GM19455 (cell line): ENCODE measurements at regions not wholly inside any gene's neighbourhood (a gene's known extent, or its start where the extent isn't known, plus 50 kb on each side); places are given as distances from the start of the nearest gene placed in this dataset.
"Not testable (repeated sequence)": the region's sequence is repeated elsewhere in the genome, so short reads cannot be mapped to it uniquely, and the experiment has no call there.

Experiments used
- ATAC-seq: cut with Tn5 transposase; IDR thresholded peaks from one replicate; pipeline ENCODE4 v1.9.1; 2021; ENCODE audit not compliant: unreplicated experiment

DNA sequence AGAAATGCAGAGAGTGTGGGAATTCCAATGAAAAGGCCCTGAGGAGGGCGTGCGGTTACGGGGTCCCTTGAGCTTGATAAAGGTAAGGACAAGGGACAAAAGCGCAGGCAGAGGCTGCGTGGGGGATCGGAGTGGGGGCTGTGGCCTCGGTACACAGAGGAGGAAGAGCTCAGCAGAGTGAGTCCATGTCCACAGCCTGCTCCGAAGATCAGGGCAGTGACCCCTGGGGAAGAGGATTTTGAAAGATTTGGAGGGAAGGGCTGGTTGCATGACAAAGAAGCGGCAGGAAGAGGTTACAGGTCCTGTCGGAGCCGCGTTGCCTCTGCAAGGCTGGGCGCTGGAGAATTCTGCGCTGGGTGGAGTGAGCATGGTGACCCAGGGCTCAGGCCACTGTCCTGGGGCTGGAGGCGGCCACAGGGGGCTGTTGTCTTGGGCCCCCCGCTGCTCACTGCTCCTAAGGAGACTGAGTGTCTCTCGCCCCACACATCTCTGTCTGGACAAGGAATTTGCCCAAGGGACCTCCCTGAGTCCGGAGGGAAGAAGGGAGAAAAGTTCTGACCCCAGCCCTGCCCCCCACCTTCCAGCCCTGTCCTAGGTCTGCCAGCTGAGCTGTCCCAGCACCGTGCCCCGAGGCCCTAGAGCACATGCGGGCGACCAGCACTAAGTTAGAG lies 69.8 kb upstream of the INSIG1 start:
- no peak for ATAC-seq

DNA sequence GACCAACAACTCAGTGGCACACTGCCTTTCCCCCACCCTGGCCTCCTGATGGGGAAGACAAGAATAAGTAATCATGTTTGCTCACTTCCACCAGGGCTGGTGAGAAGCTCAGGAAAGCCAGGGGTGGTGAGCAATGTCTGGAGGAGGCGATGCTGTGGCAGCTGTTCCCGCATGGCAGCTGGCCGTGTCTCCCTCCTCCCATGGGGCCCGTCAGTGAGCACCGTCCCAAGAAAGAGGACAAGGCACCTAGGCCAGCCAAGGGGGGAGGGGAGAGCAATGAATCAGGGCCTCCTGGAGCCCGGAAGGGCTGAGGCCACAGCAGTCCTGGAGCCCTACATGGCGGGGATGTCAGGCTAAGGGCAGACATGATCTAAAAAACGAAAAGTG lies 69.2 kb upstream of the INSIG1 start:
- ATAC-seq = no peak

DNA sequence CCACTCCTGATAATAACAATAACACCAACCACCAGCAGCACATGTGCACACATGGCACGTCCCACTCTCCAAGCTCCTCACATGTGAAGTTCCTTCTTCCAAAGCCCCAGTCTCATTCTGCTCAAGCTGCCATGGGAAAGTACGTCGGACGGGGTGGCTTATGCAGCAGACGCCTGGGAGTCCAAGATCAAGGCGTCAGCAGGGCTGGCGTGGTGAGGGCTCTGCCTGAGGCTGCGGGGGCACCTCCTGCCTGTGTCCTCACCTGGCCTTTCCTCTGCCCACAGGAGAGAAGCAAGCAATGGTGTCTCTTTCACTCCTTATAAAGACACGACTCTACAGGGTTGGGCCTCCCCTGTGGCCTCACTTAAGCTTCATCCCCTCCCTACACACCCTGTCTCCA lies 68.8 kb upstream of the INSIG1 start:
- no peak for ATAC-seq

DNA sequence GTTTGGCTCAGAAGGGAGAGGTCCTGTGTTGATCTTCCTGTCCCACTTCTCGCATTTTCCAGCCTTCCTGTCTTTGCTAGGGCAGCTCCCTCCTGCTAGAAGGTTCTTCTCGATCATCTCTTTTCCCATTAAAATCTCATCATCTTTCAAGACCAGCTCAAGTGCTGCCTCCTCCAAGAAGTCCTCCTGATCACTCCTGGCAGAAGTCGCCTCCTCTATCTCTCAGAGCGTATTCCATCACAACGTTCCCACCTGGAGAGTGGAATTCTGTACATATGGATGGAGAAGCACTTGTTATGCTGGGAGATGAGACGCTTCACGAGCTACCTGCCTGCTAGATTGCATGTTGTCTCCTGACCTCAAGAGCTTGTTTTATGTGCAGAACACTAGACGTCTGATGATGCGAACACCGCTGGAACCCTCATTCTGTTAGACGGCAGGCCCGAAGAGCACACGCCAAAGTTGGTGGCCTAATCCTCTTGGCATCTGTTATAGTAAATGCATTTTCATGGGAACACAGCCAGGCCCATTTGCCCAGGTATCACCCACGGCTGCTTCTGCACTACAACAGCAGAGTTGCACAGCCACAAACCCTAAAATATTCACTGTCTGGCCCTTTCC lies 68.0 kb upstream of the INSIG1 start:
- no peak for ATAC-seq

DNA sequence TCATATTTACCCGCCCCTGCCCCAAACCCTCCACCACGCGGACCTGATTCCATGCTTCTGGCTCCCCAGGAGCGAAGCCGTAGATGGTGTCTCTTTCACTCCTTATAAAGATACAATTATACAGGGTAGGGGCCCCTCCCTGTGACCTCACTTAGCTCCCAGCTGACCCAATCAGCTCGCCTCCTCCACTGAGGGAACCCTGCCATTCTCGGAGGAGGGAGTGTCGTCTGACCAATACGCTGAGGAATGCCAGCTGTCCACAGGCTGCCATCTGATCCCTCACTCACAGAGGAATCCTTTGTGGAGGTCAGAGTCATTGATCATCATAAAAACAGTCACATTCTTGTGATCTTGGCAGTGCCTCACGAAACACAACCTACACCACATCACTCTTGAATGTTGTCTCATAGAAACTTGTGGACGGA lies 67.5 kb upstream of the INSIG1 start:
- ATAC-seq = no peak

DNA sequence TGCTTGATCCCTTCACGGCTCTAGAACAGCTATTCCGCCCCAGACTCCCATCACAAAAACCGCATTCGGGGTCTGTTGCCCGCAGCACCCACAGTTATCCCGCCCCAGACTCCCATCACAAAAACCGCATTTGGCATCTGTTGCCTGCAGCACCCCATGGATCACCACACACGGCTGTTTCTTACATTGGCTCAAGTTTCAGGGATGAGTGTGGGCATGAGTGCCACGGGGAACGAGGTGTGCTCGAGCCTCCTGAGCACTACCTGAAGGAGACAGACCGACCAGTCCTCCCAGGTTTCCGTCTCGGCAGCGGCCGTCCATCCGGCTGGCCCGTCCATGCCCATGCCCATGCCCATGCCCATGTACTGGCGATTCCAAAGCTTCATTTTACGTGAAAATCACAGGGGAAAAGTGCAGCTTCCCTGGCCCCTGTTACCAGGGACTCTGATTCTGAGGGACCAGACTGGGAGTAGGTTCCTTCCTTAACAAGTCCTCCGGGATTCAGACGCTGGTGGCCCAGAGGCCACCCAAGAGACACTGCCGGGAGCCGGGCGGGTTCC lies 66.4 kb upstream of the INSIG1 start:
- ATAC-seq = no peak

DNA sequence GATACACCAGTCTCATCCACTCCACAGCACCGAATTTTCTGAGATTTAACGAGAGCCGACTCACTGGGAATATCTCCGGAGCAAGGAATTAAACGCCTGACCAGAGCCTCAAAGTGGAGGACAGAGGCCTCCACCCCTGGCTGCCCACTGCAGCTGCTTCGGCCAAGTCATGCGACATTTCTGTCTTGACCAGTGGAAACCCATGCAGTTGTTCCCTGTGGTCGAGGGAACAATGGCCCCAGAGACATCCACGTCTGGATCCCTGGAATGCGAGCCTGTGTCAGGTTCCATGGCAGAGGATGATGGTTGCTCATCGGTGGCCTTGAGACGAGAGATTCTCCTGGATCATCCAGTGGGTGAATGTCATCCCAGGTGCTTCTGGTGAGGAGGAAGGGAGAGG lies 65.7 kb upstream of the INSIG1 start:
- no peak for ATAC-seq

DNA sequence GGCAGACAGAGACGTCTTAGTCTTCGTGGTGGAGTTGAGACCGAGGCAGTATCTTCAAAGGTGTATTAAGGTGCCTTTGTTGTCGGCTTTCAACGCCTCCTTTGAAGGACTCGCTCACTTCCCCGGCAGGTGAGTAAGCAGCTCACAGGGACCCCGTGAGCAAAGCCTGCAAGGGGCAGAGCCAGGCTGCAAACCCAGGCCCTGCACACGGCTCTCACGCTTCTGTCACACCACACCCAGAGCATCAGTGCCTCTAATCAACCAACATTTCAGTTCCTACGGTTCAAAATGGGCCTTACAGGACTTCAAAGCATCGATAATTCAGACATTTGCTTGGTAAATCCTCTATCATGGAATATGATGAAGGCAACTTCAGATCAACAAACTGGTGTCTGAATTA lies 64.8 kb upstream of the INSIG1 start:
- no peak for ATAC-seq

DNA sequence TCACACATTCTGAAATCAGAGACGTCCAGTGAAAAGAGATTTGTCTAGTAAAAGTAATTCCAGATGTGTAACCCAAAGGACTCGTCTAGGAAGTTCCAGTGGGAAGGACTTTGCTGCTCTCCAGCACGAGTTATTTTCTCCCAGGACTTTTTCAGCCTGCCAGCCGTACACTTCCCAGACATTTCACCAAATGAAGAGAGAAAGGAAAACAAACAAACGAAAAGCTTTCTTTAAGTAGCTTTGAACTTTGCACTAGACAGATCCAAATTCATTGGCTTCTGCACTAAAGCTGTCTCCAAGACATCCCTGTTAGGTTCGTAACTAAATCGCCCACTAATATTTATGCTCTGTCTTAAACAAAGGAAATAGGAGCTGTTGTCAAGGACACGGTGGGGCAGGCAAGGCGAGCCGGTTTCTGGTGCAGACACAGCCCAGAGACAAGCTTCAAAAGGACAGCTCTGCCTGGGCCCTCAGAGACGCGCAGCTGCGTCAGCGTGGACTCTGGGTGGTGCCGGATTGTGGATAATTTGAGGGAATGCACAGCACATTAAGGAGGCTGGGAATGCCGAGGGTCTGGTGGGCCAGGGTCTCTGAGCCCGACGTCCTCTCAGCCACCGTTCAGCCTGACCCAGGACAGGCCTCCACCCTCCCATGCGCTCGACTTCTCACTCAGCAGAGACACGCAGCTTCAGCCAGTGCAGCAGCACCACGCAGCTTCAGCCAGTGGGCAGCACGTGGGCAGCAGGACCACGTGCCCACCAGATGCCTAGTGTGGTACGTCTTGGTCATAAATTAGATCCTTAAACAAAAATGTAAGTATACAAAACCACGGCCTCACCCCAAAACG lies 64.1 kb upstream of the INSIG1 start:
- ATAC-seq = no peak

DNA sequence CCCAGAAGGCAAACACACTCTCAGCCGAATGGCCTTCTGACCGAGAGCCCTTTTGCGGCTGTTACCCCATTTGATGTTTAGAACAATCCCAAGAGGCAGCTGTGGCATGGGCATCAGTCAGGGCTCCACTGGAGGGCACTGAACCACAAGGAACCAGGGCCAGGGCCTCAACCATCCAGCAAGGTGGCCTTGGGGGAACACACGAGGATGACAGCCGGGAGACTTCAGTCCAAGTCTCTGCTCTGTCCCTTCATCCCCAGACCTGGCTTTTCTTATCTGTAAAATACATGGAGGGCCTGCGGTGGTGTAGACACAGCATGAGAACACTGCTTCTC lies 63.6 kb upstream of the INSIG1 start:
- ATAC-seq = no peak

DNA sequence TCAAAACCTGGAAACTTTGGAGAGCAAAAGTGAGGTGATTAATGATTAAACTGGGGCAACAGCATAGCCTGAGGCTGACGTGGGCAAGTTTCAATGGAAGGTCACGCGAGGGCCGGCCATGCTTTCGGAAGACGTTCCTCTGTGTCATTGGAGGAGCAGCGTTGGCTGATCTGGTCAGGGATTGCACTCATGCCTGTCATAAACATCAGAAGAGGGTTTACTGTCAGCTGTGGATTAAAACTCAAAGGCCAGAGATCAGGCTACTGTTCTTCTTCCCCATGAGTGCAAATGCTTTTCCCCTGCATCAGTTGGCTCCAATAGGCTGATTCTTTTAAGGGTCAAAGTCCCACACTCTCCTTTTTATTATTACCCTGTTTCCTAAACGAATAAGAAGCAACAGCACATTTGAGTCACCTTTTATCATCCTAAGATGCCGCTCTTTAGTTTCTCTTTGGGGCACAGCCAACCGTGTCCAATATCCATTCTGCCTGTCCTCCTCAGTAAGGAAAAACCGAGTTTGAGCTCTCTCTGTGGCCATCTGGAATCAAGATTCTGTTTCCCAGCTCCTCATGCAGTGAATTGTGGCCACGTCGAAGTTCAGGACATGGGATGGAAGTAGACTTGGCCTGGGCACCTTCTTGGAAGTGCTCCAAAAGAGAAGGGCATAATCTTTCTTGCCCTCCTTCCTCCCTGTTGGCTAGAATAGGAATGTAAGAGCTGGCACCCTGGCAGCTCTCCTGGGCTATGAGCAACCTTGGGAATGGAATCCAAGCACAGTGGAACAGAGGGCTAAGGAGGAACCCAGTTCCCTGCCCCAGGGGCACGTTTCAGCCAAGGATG lies 62.5 kb upstream of the INSIG1 start:
- no peak for ATAC-seq

DNA sequence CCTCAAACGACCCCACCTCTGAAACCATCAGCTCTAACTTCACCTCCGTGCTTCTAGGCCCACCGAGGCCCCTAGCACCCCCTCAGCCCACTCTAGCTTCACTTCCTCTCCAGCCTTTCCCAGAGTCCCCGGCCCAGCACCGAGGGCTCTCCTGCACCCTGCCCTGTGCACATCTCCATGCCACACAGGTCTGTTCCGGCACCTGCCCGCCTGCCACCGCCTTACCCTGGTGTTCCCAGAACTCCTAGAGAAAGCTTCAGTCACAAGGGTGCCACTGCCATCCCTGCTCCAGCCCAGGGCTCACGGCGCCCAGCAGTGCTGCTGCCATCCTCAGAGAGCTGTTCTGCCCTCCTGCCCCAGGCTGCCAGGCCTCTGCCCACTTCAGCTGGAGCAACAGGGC lies 61.3 kb upstream of the INSIG1 start:
- no peak for ATAC-seq

DNA sequence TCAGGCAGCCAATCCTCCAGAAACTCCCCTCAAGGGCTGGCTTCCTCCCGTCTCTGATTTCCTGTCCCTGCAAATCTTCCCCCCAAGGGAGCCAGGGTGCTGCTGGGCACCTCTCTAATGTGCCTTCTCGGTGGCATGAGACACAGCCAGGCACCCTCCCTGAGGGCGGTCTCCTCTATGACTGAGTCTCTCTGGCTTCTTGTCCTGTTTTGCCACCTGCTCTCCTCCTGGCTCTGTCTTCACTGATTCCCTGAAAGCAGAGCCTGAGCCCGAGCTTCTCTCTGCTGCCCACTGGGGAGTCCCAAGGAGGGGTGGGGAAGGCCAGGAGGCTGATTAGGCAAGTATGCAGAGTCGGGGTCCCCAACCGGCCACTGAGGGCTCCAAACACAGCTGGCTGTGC lies 60.4 kb upstream of the INSIG1 start:
- ATAC-seq = no peak

DNA sequence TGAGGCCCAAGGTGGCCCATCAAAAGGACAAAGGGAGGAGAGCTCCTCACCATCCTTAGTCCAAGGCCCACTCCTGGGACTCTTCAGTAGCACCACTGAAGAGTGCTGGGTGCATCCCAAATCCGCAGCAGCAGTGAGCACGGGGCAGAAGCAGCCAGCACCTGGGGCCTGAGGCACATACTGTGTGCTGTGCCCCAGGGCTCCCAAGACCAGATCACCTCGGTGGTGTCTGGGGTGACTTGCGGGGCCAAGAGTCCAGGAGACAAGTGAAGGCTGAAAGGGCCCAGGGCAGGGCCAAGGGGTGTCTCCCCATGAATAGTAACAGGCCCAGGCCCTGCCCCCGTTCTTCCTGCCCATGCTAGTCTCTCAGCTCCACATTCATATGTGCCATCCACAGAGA lies 59.9 kb upstream of the INSIG1 start:
- ATAC-seq = no peak

DNA sequence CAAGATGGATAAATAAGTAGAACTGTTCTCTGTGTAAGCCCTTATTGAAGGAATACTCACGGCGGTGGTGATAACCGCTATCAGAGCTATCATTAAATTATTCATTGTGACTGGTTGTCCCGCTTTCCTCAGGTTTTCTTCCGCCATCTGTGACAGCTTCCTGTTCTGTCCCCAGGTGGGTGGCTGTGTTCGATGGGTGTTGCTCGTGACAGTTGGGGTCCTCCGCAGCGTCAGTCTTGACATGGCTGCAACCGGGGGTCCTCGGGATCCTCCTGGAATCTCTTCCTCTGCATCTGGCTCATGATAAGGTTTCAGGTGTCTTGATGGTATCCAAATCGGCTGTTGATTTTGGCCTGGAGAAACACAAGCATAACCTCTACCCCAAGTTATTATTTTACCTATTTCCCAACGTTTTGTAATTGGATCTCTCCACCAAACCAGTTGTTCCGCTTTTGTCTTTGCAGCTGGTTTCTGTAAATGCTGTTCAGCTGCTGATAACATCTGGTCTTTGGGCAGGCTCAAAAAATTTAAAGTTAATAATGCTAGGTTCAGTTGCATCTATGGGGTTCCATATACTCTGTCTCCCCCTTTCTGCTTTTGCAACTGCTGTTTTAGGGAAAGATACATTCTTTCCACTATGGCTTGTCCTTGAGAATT lies 58.1 kb upstream of the INSIG1 start:
- ATAC-seq = not testable (repeated sequence)

DNA sequence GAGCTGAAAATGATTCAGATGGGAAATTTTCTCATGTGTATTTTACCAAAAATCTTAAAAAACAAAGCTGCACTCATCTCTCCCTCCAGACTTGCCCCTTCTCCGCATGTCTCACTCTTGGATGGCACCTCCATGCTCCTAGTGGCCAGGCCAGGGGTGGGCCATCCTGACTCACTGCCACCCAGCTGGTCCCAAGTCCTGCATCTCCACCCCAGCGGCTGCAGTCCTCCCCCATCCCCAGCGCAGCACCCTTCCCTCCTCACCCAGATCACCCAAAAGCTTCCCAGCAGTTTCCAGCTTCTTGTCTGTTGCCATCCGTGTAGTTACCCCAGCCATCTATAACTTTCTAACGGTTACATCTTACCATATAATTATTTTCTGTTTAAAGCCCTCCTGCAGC lies 53.0 kb upstream of the INSIG1 start:
- ATAC-seq = no peak

DNA sequence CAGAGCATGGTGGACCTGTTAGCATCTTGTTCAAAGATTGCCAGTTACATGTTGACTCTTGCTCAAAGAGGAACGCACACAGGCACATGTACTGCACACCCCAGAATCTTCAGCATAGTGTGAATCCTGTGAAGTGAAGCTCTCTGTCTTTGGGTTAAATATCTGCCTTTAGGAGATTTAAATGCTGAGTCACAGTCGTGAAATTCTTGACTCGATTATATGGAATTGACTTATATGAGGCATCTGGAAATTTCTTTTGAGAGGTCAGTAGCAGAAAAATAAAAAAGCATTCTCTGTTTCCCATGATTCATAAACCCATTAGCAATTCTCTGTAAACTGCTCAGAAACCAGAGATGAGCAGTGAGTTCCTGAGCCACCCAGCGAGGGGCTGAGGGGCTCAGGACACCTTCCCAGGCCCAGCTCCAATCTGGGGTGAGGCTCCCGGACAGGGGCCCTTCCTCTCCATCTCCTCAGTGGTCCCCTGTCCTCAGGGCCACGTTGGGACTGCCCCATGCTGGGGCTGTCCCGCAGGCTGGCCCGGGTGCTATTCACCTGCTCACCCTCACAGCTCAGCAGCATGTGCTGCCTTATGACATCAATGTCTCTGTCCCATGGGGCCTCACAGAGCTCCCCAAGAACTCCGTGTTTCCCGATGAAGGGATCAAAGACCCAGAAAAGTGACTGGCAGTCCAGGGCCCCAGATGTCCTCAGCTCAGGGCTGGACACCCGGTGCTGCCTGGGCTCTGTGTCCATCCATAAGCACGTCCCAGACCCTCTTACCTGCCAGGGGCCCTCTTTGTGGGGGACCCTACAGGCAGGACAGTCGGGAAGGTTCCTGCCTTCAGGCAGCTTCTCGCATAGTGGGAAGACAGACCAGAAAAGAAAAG lies 50.0 kb upstream of the INSIG1 start:
- no peak for ATAC-seq
